ENCODE measurements at regions not wholly inside any gene's neighbourhood (a gene's known extent, or its start where the extent isn't known, plus 50 kb on each side); places are given as distances from the start of the nearest gene placed in this dataset.
A peak's percentile ranks its signal among the peaks of the same experiment; 100 is the strongest.

GRCh38 chr7:109868215-109868860 is 1222.6 kb upstream of the LRRN3 start:
- Histone ChIP-seq H3K27me3 (no peaks in the 10 kb centered on the region), H3K4me1 (no peaks in the 10 kb centered on the region), H3K9me3 (no peaks in the 10 kb centered on the region), H3K36me3 (no peaks in the 10 kb centered on the region), H3K4me3 (replicated peaks in 1 of 3) (no peak overlapping the region), H3K27ac (no peak overlapping the region)
- WGBS, 2 donors: 29 to 41% methylated on average over 1 of the region's 1 CpG
- no peak for DNase-seq
- no peak for TF ChIP-seq POLR2A (IDR thresholded peaks at IDR 0.05)
- no peak for TF ChIP-seq CTCF (IDR thresholded peaks at IDR 0.05)
- intact Hi-C loops (cut with DNase I): no loop called here

- Histone ChIP-seq H3K4me1 (no peaks in the 10 kb centered on the region), H3K36me3 (no peaks in the 10 kb centered on the region), H3K27me3 (no peaks in the 10 kb centered on the region), H3K27ac (no peak overlapping the region), H3K4me3 (replicated peaks in 1 of 3) (no peak overlapping the region), H3K9me3 (no peaks in the 10 kb centered on the region)
- WGBS, 2 donors: 39 to 48% methylated on average over 4 of the region's 4 CpGs
- intact Hi-C loops (cut with DNase I): no loop called here
- DNase-seq: peak; percentile 3 to 5
- TF ChIP-seq POLR2A (IDR thresholded peaks at IDR 0.05) (no peak), CTCF (IDR thresholded peaks at IDR 0.05) (no peak)
Measured at GRCh38 chr7:109873296-109873695, 1217.6 kb upstream of the LRRN3 start.

GRCh38 chr7:109879287-109879828 is 1211.6 kb upstream of the LRRN3 start:
- Histone ChIP-seq H3K27ac (no peak overlapping the region), H3K9me3 (no peaks in the 10 kb centered on the region), H3K4me1 (no peaks in the 10 kb centered on the region), H3K27me3 (no peaks in the 10 kb centered on the region), H3K36me3 (no peaks in the 10 kb centered on the region), H3K4me3 (replicated peaks in 1 of 3) (no peak overlapping the region)
- no peak for DNase-seq
- intact Hi-C loops (cut with DNase I): no loop called here
- WGBS, 2 donors: 81 to 82% methylated on average over 4 of the region's 4 CpGs
- TF ChIP-seq CTCF (IDR thresholded peaks at IDR 0.05): no peak
- TF ChIP-seq POLR2A (IDR thresholded peaks at IDR 0.05): no peak

GRCh38 chr7:109890622-109891021 is 1200.3 kb upstream of the LRRN3 start:
- Histone ChIP-seq H3K4me1 (no peaks in the 10 kb centered on the region), H3K36me3 (no peaks in the 10 kb centered on the region), H3K4me3 (replicated peaks in 1 of 3) (no peak overlapping the region), H3K27me3 (no peaks in the 10 kb centered on the region), H3K27ac (no peak overlapping the region), H3K9me3 (no peaks in the 10 kb centered on the region)
- no peak for DNase-seq
- intact Hi-C loops (cut with DNase I): no loop called here
- TF ChIP-seq CTCF (IDR thresholded peaks at IDR 0.05) (no peak), POLR2A (IDR thresholded peaks at IDR 0.05) (no peak)
- 58 to 65% methylated on average over 1 of the region's 1 CpG for WGBS, 2 donors

- no peaks in the 10 kb centered on the region for H3K4me1 ChIP-seq
- intact Hi-C loops (cut with DNase I): no loop called here
- H3K4me3 ChIP-seq (replicated peaks in 1 of 3): no peak overlapping the region
- WGBS, 2 donors: 47 to 48% methylated on average over 2 of the region's 2 CpGs
- no peak overlapping the region for H3K27ac ChIP-seq
- no peak for DNase-seq
- H3K9me3 ChIP-seq: no peaks in the 10 kb centered on the region
- H3K27me3 ChIP-seq: no peaks in the 10 kb centered on the region
- no peak for TF ChIP-seq POLR2A (IDR thresholded peaks at IDR 0.05)
- no peak for TF ChIP-seq CTCF (IDR thresholded peaks at IDR 0.05)
- H3K36me3 ChIP-seq: no peaks in the 10 kb centered on the region
Measured at GRCh38 chr7:109893231-109893630, 1197.7 kb upstream of the LRRN3 start.

Measured in thyroid gland (tissue), 4 donors.